SJCRH30 (cell line): ENCODE measurements at regions not wholly inside any gene's neighbourhood (a gene's known extent, or its start where the extent isn't known, plus 50 kb on each side); places are given as distances from the start of the nearest gene placed in this dataset.
A peak's percentile ranks its signal among the peaks of the same experiment; 100 is the strongest.

Experiments
- DNase-seq, 2 experiments: peaks; one replicate each; pipeline ENCODE4 v3.0.0-alpha.2; 2015 to 2020
- H3K27ac ChIP-seq: fragments of 250-450 bp; sonication (Bioruptor Pico); 2 replicates; pipeline ENCODE4 v1.5.1; 2020; ENCODE audit warnings: mild to moderate bottlenecking, moderate library complexity
- H3K27me3 ChIP-seq: fragments of 250-450 bp; sonication (Bioruptor Pico); 2 replicates; pipeline ENCODE4 v1.5.1; 2020; ENCODE audit warnings: mild to moderate bottlenecking, moderate library complexity
- H3K36me3 ChIP-seq: fragments of 250-450 bp; sonication (Bioruptor Pico); 2 replicates; pipeline ENCODE4 v1.5.1; 2020; ENCODE audit warnings: mild to moderate bottlenecking, moderate library complexity
- H3K4me1 ChIP-seq: fragments of 250-450 bp; sonication (Bioruptor Pico); 2 replicates; pipeline ENCODE4 v1.5.1; 2020; ENCODE audit warnings: mild to moderate bottlenecking, moderate library complexity
- H3K4me3 ChIP-seq: fragments of 250-450 bp; sonication (Bioruptor Pico); 2 replicates; pipeline ENCODE4 v1.5.1; 2020; ENCODE audit warnings: mild to moderate bottlenecking, moderate library complexity
- H3K9me3 ChIP-seq: fragments of 250-450 bp; sonication (Bioruptor Pico); replicated peaks from 2 replicates; pipeline ENCODE4 v1.5.1; 2020; ENCODE audit warnings: mild to moderate bottlenecking, moderate library complexity

- 0 out of 2 replicates have a peak, but pooled peaks cover 4% of the 10 kb centered on the region for H3K27me3 ChIP-seq
- DNase-seq = no peak
- H3K9me3 ChIP-seq = no peaks in the 10 kb centered on the region
- H3K27ac ChIP-seq = no peak overlapping the region
- no peaks in the 10 kb centered on the region for H3K4me1 ChIP-seq
- no peak overlapping the region for H3K4me3 ChIP-seq
- no peaks in the 10 kb centered on the region for H3K36me3 ChIP-seq
These were observed 1081.6 kb downstream of the CNTNAP5 start for GRCh38 chr2:125106710-125107109.

DNA sequence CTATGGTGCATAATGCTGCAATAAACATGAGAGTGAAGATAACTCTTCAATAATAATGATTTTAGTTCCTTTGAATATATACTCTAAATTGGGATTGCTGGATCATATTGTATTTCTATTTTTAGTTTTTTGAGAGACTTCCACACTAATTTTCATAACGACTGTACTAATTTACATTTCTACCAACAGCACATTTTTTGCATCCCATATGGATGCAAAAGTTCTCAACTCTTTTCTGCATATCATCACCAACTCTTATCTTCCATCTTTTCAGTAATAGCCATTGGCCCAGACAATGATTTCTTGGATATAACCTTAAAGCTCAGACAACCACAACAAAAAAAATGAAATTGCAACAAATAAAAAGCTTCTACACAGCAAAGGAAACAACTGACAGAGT lies 1082.4 kb downstream of the CNTNAP5 start:
- Histone ChIP-seq H3K9me3 (no peaks in the 10 kb centered on the region), H3K36me3 (no peaks in the 10 kb centered on the region), H3K27me3 (0 out of 2 replicates have a peak, but pooled peaks cover 4% of the 10 kb centered on the region), H3K4me3 (no peak overlapping the region), H3K27ac (no peak overlapping the region), H3K4me1 (no peaks in the 10 kb centered on the region)
- no peak for DNase-seq

DNA sequence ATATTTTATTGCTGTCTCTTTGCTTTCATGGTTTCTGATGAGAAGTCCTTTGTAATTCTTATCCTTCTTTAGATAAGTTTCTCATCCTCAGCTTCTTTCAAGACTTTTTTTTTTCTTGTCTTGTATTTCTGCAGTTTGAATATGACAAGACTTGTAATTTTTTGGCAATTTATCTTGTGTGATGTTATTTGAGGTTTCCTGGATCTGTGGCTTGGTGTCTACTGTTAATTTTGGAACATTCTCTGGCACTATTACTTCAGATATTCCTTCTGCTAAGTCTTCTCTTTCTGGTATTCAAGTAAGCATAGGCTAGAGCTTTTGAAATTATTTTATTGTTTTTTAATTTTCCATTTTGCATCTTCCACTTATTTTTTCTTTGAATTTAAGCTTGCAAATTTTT lies 1083.2 kb downstream of the CNTNAP5 start:
- Histone ChIP-seq H3K27me3 (peaks cover 7% of the 10 kb centered on the region; the same call in 1 of the 2 replicates), H3K4me1 (no peaks in the 10 kb centered on the region), H3K4me3 (no peak overlapping the region), H3K9me3 (no peaks in the 10 kb centered on the region), H3K36me3 (no peaks in the 10 kb centered on the region), H3K27ac (no peak overlapping the region)
- DNase-seq = no peak

- H3K4me3 ChIP-seq = no peak overlapping the region
- DNase-seq = no peak
- H3K9me3 ChIP-seq = no peaks in the 10 kb centered on the region
- no peak overlapping the region for H3K27ac ChIP-seq
- no peaks in the 10 kb centered on the region for H3K4me1 ChIP-seq
- H3K36me3 ChIP-seq = no peaks in the 10 kb centered on the region
- H3K27me3 ChIP-seq = no peaks in the 10 kb centered on the region
These were observed 1100.8 kb downstream of the CNTNAP5 start for GRCh38 chr2:125125902-125126301.

DNA sequence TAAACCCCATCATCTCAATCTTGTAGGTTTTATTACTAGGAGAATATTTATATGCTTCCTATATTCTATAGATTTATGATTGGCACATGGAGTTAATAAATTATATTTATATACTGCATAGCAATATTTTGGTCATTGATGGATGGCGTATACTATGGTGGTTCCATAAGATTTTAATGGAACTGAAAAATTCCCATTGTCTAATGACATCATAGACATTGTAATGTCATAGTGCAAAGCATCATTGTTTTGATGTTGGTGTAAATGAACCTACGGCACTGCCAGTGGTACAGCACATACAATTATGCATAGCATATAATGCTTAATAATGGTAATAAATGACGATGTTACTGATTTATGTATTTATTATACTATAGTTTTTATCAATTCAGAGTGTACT lies 1135.9 kb downstream of the CNTNAP5 start:
- Histone ChIP-seq H3K27me3 (no peaks in the 10 kb centered on the region), H3K27ac (no peak overlapping the region), H3K9me3 (no peaks in the 10 kb centered on the region), H3K36me3 (no peaks in the 10 kb centered on the region), H3K4me3 (no peak overlapping the region), H3K4me1 (no peaks in the 10 kb centered on the region)
- DNase-seq = no peak

GRCh38 chr2:125167152-125167551 lies 1142.1 kb downstream of the CNTNAP5 start:
- no peaks in the 10 kb centered on the region for H3K9me3 ChIP-seq
- H3K4me1 ChIP-seq = no peaks in the 10 kb centered on the region
- H3K36me3 ChIP-seq = no peaks in the 10 kb centered on the region
- DNase-seq = no peak
- H3K27me3 ChIP-seq = no peaks in the 10 kb centered on the region
- H3K27ac ChIP-seq = no peak overlapping the region
- no peak overlapping the region for H3K4me3 ChIP-seq

GRCh38 chr2:125167820-125168219 lies 1142.7 kb downstream of the CNTNAP5 start:
- no peaks in the 10 kb centered on the region for H3K27me3 ChIP-seq
- H3K4me1 ChIP-seq = no peaks in the 10 kb centered on the region
- H3K27ac ChIP-seq = no peak overlapping the region
- H3K9me3 ChIP-seq = no peaks in the 10 kb centered on the region
- no peak overlapping the region for H3K4me3 ChIP-seq
- H3K36me3 ChIP-seq = no peaks in the 10 kb centered on the region
- no peak for DNase-seq

DNA sequence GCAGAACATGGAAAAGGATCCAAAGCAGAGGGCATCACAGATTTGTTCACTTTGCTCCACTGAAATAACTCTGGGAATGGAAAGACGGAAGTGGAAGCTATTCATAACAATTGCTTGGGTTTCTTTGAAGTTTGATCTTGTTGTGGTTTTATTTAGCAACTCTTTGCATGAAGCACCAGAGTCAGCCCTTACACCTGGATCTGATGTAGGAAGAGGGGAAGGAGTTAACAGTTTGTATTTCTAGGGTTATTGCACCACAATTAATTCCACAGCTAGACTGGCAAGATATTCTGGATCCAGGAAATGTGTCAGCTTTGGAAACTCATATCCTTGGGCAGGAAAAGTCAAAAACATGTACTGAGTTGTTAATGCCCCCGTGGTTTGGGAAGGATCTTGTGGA lies 1143.4 kb downstream of the CNTNAP5 start:
- no peaks in the 10 kb centered on the region for H3K36me3 ChIP-seq
- H3K4me3 ChIP-seq = no peak overlapping the region
- no peaks in the 10 kb centered on the region for H3K9me3 ChIP-seq
- no peaks in the 10 kb centered on the region for H3K4me1 ChIP-seq
- H3K27ac ChIP-seq = no peak overlapping the region
- no peaks in the 10 kb centered on the region for H3K27me3 ChIP-seq
- DNase-seq = no peak

DNA sequence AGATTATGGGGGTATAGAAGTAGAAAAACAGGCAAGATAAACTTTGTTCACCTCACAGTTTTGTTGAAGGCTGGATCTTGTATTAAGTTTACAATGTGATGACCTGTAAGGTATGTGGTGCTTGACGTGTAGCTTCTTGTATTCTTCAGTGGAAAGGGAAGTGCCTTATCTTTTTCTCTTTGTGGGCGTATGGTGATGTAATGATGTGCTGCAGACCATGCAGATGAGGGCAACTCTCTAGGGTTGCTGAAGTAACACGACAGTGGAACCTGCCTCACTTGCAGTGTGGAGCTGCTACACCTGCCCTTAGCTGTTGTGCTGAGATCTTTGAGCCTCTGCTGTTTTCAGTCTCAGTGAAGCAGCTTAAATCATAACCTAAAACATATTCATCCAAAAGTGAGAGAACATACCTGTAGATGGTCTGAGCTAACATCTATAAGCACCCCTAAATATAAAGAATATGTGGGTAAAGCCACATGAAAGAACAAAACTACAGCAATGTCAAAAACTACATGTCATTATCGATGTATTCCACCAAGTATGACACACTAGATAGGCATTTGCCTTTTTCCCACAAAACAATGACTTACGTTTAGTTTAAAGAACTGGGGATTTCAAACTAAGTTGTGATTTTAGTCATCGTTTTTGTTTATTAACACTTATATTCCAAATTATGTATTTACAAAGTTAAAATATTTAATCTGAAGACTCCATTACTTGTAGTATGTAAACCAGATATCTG lies 1144.1 kb downstream of the CNTNAP5 start:
- H3K27ac ChIP-seq = no peak overlapping the region
- H3K4me1 ChIP-seq = no peaks in the 10 kb centered on the region
- no peak overlapping the region for H3K4me3 ChIP-seq
- H3K27me3 ChIP-seq = no peaks in the 10 kb centered on the region
- no peak for DNase-seq
- H3K36me3 ChIP-seq = no peaks in the 10 kb centered on the region
- no peaks in the 10 kb centered on the region for H3K9me3 ChIP-seq

DNA sequence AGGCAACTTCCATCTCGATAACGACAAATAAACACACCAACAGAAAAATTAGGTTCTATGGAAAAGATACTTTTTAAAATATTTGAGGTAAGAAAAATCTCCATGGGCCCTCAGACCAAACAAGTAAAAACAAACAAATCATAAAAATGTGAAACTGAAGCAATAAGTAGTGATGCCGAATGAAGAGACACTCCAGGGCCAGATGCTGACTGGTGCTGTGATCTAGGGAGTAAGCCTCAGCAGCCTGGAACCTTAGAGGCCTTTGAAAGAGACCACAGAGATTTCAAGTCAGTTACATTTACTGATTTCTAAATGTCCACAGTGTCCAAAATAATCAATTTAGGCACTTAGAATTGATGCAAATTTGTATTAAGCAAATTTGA lies 1144.7 kb downstream of the CNTNAP5 start:
- no peaks in the 10 kb centered on the region for H3K9me3 ChIP-seq
- H3K27me3 ChIP-seq = no peaks in the 10 kb centered on the region
- no peaks in the 10 kb centered on the region for H3K4me1 ChIP-seq
- DNase-seq = no peak
- H3K36me3 ChIP-seq = no peaks in the 10 kb centered on the region
- H3K4me3 ChIP-seq = no peak overlapping the region
- H3K27ac ChIP-seq = no peak overlapping the region

GRCh38 chr2:125172181-125172580 lies 1147.1 kb downstream of the CNTNAP5 start:
- Histone ChIP-seq H3K36me3 (no peaks in the 10 kb centered on the region), H3K4me1 (no peaks in the 10 kb centered on the region), H3K9me3 (no peaks in the 10 kb centered on the region), H3K27me3 (no peaks in the 10 kb centered on the region), H3K27ac (no peak overlapping the region), H3K4me3 (no peak overlapping the region)
- no peak for DNase-seq

DNA sequence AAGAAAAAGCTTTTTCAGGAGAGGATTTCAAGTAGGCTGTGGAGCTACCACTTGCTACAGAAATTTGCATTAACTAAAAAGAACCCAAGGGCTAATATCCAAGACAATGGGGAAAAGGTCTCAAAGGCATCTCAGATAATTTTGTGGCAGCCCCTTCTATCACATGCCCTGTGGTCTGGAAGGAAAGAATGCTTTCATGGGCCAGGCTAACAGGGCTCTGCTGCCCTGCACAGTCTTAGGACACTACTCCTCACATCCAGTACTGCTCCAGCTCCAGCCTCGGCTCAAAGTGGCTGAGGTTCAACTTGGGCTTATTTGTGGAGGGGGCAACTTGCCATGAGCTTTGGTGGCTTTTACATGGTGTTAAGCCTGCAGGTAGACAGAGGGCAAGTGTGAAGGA lies 1150.3 kb downstream of the CNTNAP5 start:
- Histone ChIP-seq H3K9me3 (no peaks in the 10 kb centered on the region), H3K36me3 (no peaks in the 10 kb centered on the region), H3K27me3 (no peaks in the 10 kb centered on the region), H3K4me3 (no peak overlapping the region), H3K27ac (no peak overlapping the region), H3K4me1 (no peaks in the 10 kb centered on the region)
- DNase-seq = no peak

- no peak overlapping the region for H3K4me3 ChIP-seq
- no peaks in the 10 kb centered on the region; the same call in 1 of the 2 replicates for H3K9me3 ChIP-seq
- H3K27ac ChIP-seq = no peak overlapping the region
- DNase-seq = peak in 1 of 2 experiments; percentile 4
- no peaks in the 10 kb centered on the region for H3K27me3 ChIP-seq
- no peaks in the 10 kb centered on the region for H3K36me3 ChIP-seq
- no peaks in the 10 kb centered on the region for H3K4me1 ChIP-seq
These were observed 1160.7 kb downstream of the CNTNAP5 start for GRCh38 chr2:125185691-125186270.

DNA sequence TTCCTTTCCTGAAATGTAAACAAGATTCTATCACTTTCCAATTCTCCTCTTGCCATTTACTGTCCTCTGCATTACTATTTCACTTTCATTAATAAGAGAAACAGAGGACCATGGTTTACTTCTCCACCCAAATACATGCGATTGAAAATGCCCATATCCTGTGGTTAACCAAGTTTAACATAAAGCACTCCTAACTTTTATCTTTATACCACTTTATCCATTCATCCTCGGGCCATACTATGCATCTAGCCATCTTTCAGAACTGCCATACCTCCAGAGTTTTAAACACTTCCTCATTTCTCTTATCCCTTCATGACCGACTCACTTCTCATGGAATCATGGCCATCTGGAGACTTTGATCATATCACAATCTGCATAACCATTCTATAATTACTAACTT lies 1182.3 kb downstream of the CNTNAP5 start:
- no peaks in the 10 kb centered on the region for H3K27me3 ChIP-seq
- no peaks in the 10 kb centered on the region for H3K36me3 ChIP-seq
- no peak overlapping the region for H3K4me3 ChIP-seq
- no peak for DNase-seq
- no peaks in the 10 kb centered on the region for H3K9me3 ChIP-seq
- H3K4me1 ChIP-seq = no peaks in the 10 kb centered on the region
- H3K27ac ChIP-seq = no peak overlapping the region

GRCh38 chr2:125216321-125216720 lies 1191.2 kb downstream of the CNTNAP5 start:
- DNase-seq = no peak
- no peaks in the 10 kb centered on the region for H3K27me3 ChIP-seq
- no peaks in the 10 kb centered on the region for H3K4me1 ChIP-seq
- H3K4me3 ChIP-seq = no peak overlapping the region
- H3K36me3 ChIP-seq = no peaks in the 10 kb centered on the region
- H3K27ac ChIP-seq = no peak overlapping the region
- no peaks in the 10 kb centered on the region for H3K9me3 ChIP-seq

DNA sequence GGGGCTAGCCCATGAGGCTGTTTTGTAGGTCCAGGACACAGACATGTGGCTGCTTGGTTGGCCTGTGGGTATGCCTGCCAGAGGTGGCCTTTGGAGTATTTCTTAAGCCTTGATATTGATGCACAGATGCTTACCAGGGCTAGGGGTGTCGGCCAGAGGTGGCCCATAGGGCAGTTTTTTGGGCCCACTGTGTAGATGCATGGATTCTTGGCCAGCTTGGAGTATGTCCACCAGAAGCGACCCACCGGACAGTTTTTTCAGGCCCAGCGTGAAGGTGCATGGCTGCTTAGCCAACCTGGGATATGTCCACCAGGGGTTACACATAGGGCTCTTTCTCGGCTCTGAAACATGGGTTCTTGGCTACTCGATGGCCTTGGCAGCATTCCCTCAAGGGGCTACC lies 1199.1 kb downstream of the CNTNAP5 start:
- Histone ChIP-seq H3K27ac (no peak overlapping the region), H3K4me1 (no peaks in the 10 kb centered on the region), H3K36me3 (no peaks in the 10 kb centered on the region), H3K27me3 (no peaks in the 10 kb centered on the region), H3K4me3 (no peak overlapping the region), H3K9me3 (no peaks in the 10 kb centered on the region)
- no peak for DNase-seq
